ENCODE measurements at regions not wholly inside any gene's neighbourhood (a gene's known extent, or its start where the extent isn't known, plus 50 kb on each side); places are given as distances from the start of the nearest gene placed in this dataset.

DNA sequence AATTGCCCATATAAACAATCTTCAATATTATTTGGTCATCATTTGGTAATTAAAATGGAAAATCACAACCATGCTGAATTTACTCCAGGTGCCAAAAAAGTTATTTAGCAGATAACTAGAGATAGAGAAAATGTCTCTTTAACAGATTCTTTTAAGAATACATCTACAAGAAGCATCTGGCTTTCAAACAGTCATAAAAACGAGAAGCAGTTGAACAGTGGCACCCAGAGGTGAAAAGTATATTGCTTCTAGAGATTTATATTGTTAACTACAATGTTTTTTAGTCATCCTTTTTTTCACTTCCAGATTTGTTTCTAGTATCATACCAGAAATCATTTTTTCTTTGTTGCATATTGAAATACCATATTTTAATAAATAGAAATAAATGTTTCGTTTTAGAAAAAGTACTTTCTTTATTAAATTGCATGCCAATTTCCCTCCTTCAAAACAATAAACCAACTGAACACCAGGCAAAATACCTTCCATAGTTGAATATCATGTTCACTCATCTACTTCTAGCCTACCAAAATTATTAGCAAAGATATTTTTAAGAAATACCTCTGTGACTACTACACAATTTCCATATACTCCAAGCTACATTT, 65.4 kb upstream of the HNRNPA3 start:
- TF ChIP-seq, protein P1, sequence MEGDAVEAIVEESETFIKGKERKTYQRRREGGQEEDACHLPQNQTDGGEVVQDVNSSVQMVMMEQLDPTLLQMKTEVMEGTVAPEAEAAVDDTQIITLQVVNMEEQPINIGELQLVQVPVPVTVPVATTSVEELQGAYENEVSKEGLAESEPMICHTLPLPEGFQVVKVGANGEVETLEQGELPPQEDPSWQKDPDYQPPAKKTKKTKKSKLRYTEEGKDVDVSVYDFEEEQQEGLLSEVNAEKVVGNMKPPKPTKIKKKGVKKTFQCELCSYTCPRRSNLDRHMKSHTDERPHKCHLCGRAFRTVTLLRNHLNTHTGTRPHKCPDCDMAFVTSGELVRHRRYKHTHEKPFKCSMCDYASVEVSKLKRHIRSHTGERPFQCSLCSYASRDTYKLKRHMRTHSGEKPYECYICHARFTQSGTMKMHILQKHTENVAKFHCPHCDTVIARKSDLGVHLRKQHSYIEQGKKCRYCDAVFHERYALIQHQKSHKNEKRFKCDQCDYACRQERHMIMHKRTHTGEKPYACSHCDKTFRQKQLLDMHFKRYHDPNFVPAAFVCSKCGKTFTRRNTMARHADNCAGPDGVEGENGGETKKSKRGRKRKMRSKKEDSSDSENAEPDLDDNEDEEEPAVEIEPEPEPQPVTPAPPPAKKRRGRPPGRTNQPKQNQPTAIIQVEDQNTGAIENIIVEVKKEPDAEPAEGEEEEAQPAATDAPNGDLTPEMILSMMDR (conservative IDR thresholded peaks at IDR 0.05) = peak; percentile 91
- no peak for TF ChIP-seq EZH2 (IDR thresholded peaks at IDR 0.05; ENCODE audit: low read depth)

All from PC-9 (cell line).